Natural killer cell (primary cell): ENCODE measurements at regions not wholly inside any gene's neighbourhood (a gene's known extent, or its start where the extent isn't known, plus 50 kb on each side); places are given as distances from the start of the nearest gene placed in this dataset.

Experiments
- ATAC-seq, 3 donors: fragments of 150-1000 bp in 2 of 3; fragments of 200-7000 bp in 1 of 3; cut with Tn5 transposase; 1 replicate in 1 of 3; 2 replicates in 2 of 3; pipeline ENCODE4 v1.10.0; 2021; ENCODE audit warnings: mild to moderate bottlenecking in 2 of 3, moderate library complexity in 2 of 3
- DNase-seq, 2 donors: peaks; one replicate each; pipeline versions ENCODE4 v3.0.0 to v3.0.0-alpha.2; 2013 to 2021; ENCODE audit warnings: mixed read lengths in 1 of 2
- H3K27ac ChIP-seq: one replicate; pipeline ENCODE4 v1.5.1; 2013; ENCODE audit warnings: mild to moderate bottlenecking, low read length
- H3K27me3 ChIP-seq: one replicate; pipeline ENCODE4 v1.6.1; 2013; ENCODE audit warnings: low read length; ENCODE audit not compliant: control insufficient read depth, insufficient read depth
- H3K36me3 ChIP-seq: one replicate; pipeline ENCODE4 v1.6.1; 2013; ENCODE audit warnings: low read length; ENCODE audit not compliant: control insufficient read depth, insufficient read depth
- H3K4me1 ChIP-seq: one replicate; pipeline ENCODE4 v1.6.1; 2013; ENCODE audit warnings: low read length; ENCODE audit not compliant: control insufficient read depth, insufficient read depth
- H3K4me3 ChIP-seq: one replicate; pipeline ENCODE4 v1.5.1; 2013; ENCODE audit warnings: low read length
- H3K9me3 ChIP-seq: one replicate; pipeline ENCODE4 v1.6.1; 2013; ENCODE audit warnings: low read length; ENCODE audit not compliant: control insufficient read depth, insufficient read depth
- H3K27ac Mint-ChIP-seq, 2 donors: one replicate each; pipeline ENCODE4 v1.8.0; 2022; ENCODE audit warnings: mild to moderate bottlenecking in 2 of 2, mixed read lengths in 2 of 2, moderate library complexity in 1 of 2
- H3K27me3 Mint-ChIP-seq, 2 donors: one replicate each; pipeline ENCODE4 v1.8.0; 2022; ENCODE audit warnings: low read depth in 2 of 2, mixed read lengths in 2 of 2
- H3K36me3 Mint-ChIP-seq: one replicate; pipeline ENCODE4 v1.8.0; 2022; ENCODE audit warnings: mixed read lengths
- H3K4me1 Mint-ChIP-seq, 2 donors: one replicate each; pipeline ENCODE4 v1.8.0; 2022; ENCODE audit warnings: mixed read lengths in 2 of 2
- H3K4me3 Mint-ChIP-seq: one replicate; pipeline ENCODE4 v1.8.0; 2022; ENCODE audit warnings: mild to moderate bottlenecking, moderate library complexity, mixed read lengths
- H3K9me3 Mint-ChIP-seq, 2 donors: one replicate each; pipeline ENCODE4 v1.8.0; 2022; ENCODE audit warnings: mixed read lengths in 2 of 2
- WGBS: methylation state at CpG from one replicate; pipeline ENCODE4 v1.1.7; 2013; ENCODE audit warnings: missing lambda C conversion rate; ENCODE audit not compliant: insufficient coverage; 5-methylcytosine and 5-hydroxymethylcytosine counted together
- intact Hi-C: fragments of 100-400 bp; cut with micrococcal nuclease; formaldehyde crosslinking; loops from one replicate; pipeline ENCODE4 v1.14.2; 2022
- TF ChIP-seq, protein P1 (sequence below): fragments of 200-600 bp; IDR thresholded peaks from one replicate; pipeline ENCODE4 v1.8.0; 2022; ENCODE audit warnings: antibody characterized with exemption

DNA sequence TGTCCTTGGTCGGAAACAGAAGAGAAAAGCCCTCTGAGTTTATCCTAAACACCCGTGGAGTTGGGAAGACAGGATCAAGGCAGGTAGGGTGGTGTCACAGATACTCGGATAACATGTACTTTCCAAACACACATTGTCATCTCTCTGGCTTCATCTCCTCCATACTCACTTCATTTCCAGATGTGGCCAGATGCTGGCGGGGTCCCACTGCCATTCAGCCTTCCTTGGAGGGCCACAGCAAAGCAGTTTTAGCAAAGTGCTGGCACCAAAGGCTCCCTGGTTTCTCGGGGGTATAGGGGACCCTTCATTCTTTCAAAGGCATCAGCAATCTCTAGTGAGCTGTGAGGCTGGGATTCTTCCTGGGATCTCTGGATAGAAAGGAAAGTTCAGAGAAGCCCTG lies 539.5 kb downstream of the TCERG1L start:
- H3K36me3 Mint-ChIP-seq, result no peaks in the 10 kb centered on the region
- Histone ChIP-seq H3K9me3 (peaks cover 9% of the 10 kb centered on the region), H3K4me3 (no peak overlapping the region), H3K27me3 (no peaks in the 10 kb centered on the region), H3K36me3 (no peaks in the 10 kb centered on the region), H3K27ac (no peak overlapping the region), H3K4me1 (no peaks in the 10 kb centered on the region)
- DNase-seq (no peak), ATAC-seq (no peak)
- no peaks in the 10 kb centered on the region for H3K4me1 Mint-ChIP-seq
- intact Hi-C loops, result no loop called here
- no peaks in the 10 kb centered on the region for H3K27me3 Mint-ChIP-seq
- no peak overlapping the region for H3K4me3 Mint-ChIP-seq
- H3K27ac Mint-ChIP-seq, result no peak overlapping the region
- 70% methylated on average over 5 of the region's 5 CpGs for WGBS
- TF ChIP-seq, protein P1, sequence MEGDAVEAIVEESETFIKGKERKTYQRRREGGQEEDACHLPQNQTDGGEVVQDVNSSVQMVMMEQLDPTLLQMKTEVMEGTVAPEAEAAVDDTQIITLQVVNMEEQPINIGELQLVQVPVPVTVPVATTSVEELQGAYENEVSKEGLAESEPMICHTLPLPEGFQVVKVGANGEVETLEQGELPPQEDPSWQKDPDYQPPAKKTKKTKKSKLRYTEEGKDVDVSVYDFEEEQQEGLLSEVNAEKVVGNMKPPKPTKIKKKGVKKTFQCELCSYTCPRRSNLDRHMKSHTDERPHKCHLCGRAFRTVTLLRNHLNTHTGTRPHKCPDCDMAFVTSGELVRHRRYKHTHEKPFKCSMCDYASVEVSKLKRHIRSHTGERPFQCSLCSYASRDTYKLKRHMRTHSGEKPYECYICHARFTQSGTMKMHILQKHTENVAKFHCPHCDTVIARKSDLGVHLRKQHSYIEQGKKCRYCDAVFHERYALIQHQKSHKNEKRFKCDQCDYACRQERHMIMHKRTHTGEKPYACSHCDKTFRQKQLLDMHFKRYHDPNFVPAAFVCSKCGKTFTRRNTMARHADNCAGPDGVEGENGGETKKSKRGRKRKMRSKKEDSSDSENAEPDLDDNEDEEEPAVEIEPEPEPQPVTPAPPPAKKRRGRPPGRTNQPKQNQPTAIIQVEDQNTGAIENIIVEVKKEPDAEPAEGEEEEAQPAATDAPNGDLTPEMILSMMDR, result no peak
- H3K9me3 Mint-ChIP-seq, result peaks cover 0 to 3% of the 10 kb centered on the region in 2 donors

DNA sequence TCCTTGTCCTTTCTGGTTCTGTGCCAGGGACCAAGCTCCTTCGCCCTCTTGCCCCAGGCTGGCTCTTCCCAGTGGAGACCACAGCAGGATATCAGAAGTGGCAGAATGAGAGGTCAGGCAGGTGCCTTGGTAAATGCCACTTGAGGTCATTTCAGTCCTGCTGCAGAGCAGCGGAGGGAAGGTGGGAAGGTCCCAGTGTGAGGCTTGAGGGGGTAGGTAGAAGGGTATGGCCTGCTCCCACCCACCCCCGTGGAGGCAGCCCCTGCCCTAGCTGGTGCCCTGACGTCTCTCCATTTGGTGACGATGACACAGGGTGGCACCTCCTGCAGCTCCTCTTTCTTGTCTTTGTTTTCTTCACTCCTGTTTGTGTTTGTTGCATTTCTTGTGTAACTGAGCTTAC lies 538.8 kb downstream of the TCERG1L start:
- TF ChIP-seq, protein P1, result no peak
- intact Hi-C loops, result no loop called here
- no peak overlapping the region for H3K27ac Mint-ChIP-seq
- 71% methylated on average over 5 of the region's 5 CpGs for WGBS
- no peaks in the 10 kb centered on the region for H3K36me3 ChIP-seq
- H3K9me3 ChIP-seq, result peaks cover 3% of the 10 kb centered on the region
- H3K9me3 Mint-ChIP-seq, result peaks cover 0 to 3% of the 10 kb centered on the region in 2 donors
- H3K4me3 Mint-ChIP-seq, result no peak overlapping the region
- H3K4me3 ChIP-seq, result no peak overlapping the region
- H3K4me1 Mint-ChIP-seq, result no peaks in the 10 kb centered on the region
- H3K27me3 ChIP-seq, result no peaks in the 10 kb centered on the region
- no peak for ATAC-seq
- no peaks in the 10 kb centered on the region for H3K4me1 ChIP-seq
- H3K27ac ChIP-seq, result no peak overlapping the region
- H3K27me3 Mint-ChIP-seq, result no peaks in the 10 kb centered on the region
- DNase-seq, result no peak
- H3K36me3 Mint-ChIP-seq, result no peaks in the 10 kb centered on the region

DNA sequence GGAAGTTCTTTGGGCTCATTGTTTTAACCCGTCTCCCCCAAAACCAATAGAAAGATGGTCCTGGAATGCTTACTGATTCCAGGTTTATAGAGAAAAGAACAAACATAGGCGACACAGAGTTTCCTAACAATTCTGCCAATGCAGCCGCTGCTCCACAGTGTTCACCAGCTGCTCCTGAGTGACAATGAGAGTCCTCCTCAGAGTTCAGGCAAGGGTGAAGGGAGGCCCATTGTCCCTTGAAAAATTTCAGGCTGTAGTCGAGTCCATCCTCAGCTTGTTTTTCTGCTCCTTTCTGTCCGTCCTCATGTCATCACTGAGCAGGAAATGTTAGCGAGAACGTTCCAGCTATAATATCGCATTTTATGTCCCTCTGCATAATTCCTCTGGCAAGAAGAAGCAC lies 537.6 kb downstream of the TCERG1L start:
- Mint-ChIP-seq H3K4me3 (no peak overlapping the region), H3K36me3 (no peaks in the 10 kb centered on the region), H3K9me3 (no peaks in the 10 kb centered on the region), H3K27ac (no peak overlapping the region), H3K4me1 (no peaks in the 10 kb centered on the region), H3K27me3 (no peaks in the 10 kb centered on the region)
- intact Hi-C loops, result no loop called here
- ATAC-seq (no peak), DNase-seq (no peak)
- TF ChIP-seq, protein P1, result no peak
- Histone ChIP-seq H3K27ac (no peak overlapping the region), H3K36me3 (no peaks in the 10 kb centered on the region), H3K9me3 (no peaks in the 10 kb centered on the region), H3K4me3 (no peak overlapping the region), H3K4me1 (no peaks in the 10 kb centered on the region), H3K27me3 (no peaks in the 10 kb centered on the region)
- 64% methylated on average over 8 of the region's 8 CpGs for WGBS

DNA sequence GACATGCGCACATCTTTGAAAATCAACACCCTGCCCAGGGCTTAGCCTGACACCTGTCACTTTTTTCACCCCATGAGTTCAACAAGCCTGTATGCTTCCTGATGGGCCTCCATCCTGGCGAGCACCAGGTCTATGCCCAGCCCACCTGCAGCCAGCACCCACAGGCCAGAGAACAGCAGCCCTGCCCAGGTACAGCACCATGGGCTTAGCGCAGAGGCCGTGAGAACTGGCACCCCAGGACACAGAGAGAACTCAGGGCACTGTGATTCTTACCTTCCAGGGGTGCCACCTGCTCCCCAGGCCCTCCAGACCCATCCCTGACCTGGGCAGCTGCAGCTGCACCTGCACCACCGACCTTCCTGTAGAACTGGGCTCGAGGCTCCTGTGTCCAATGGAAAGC lies 536.6 kb downstream of the TCERG1L start:
- no peak overlapping the region for H3K27ac ChIP-seq
- no peaks in the 10 kb centered on the region for H3K36me3 Mint-ChIP-seq
- no peaks in the 10 kb centered on the region for H3K4me1 Mint-ChIP-seq
- no peaks in the 10 kb centered on the region for H3K9me3 Mint-ChIP-seq
- DNase-seq (no peak), ATAC-seq (no peak)
- no peak overlapping the region for H3K4me3 Mint-ChIP-seq
- TF ChIP-seq, protein P1, result no peak
- H3K27me3 ChIP-seq, result no peaks in the 10 kb centered on the region
- H3K4me1 ChIP-seq, result no peaks in the 10 kb centered on the region
- no peaks in the 10 kb centered on the region for H3K27me3 Mint-ChIP-seq
- intact Hi-C loops, result no loop called here
- H3K36me3 ChIP-seq, result no peaks in the 10 kb centered on the region
- no peak overlapping the region for H3K4me3 ChIP-seq
- H3K27ac Mint-ChIP-seq, result no peak overlapping the region
- 79% methylated on average over 6 of the region's 6 CpGs for WGBS
- H3K9me3 ChIP-seq, result no peaks in the 10 kb centered on the region
